Lower leg skin (tissue), 3 donors: ENCODE measurements at regions not wholly inside any gene's neighbourhood (a gene's known extent, or its start where the extent isn't known, plus 50 kb on each side); places are given as distances from the start of the nearest gene placed in this dataset.

Experiments
- POLR2A ChIP-seq, 2 donors: fragments of 450-650 bp; IDR thresholded peaks; one replicate each; pipeline ENCODE4 v1.6.1; 2016 to 2017; ENCODE audit warnings: antibody characterized with exemption in 2 of 2, mild to moderate bottlenecking in 1 of 2, moderate library complexity in 1 of 2
- TF ChIP-seq, protein P1 (sequence below), 3 donors: fragments of 450-650 bp; IDR thresholded peaks; one replicate each; pipeline ENCODE4 v1.5.1; 2016; ENCODE audit warnings: antibody characterized with exemption in 3 of 3, mild to moderate bottlenecking in 3 of 3, moderate library complexity in 2 of 3

DNA sequence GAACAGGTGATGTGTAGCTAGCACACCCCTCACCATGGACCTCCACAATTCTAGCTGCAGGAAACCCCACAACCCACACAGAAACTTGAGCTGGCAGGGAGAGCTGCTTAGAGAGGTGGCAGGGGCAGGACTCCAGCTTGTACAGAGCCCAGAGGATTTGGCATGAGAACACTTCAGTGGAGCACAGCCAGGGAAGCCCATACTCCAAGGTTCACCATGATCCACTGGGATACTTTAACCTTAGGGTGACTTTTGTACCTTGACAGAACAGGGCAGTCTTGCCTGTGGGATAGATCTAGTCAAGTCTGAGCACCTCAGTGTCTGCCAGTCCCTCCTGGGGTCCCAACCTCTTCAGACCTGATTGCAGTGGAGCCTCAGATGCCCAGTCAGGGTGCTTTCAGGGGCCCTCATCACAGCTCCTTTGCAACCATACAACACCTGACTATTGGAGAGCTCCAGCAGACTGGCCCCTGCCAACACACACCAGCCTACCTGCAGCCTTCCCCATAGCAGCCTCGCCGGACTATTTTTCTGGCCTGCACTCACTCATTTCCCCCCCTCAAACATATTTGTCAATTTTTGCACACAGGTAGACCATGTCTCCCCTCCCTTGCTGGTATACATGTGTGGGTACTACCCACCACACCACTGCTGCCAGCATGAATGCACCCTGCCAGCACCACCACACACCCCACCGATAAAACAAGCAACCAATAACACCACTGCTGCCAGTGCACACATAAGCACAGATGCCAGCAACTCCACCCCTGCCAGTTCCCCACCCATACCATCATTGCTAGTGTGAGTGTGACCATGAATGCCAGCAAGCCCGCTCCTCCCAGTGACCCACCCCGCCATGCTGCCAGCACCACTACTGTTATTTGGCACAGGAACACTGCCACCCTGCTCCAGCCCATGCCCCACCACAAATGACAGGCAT lies 56.0 kb upstream of the CDX4 start:
- no peak for TF ChIP-seq POLR2A (IDR thresholded peaks at IDR 0.05)
- TF ChIP-seq, protein P1, sequence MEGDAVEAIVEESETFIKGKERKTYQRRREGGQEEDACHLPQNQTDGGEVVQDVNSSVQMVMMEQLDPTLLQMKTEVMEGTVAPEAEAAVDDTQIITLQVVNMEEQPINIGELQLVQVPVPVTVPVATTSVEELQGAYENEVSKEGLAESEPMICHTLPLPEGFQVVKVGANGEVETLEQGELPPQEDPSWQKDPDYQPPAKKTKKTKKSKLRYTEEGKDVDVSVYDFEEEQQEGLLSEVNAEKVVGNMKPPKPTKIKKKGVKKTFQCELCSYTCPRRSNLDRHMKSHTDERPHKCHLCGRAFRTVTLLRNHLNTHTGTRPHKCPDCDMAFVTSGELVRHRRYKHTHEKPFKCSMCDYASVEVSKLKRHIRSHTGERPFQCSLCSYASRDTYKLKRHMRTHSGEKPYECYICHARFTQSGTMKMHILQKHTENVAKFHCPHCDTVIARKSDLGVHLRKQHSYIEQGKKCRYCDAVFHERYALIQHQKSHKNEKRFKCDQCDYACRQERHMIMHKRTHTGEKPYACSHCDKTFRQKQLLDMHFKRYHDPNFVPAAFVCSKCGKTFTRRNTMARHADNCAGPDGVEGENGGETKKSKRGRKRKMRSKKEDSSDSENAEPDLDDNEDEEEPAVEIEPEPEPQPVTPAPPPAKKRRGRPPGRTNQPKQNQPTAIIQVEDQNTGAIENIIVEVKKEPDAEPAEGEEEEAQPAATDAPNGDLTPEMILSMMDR (IDR thresholded peaks at IDR 0.05) = no peak
